ENCODE measurements at regions not wholly inside any gene's neighbourhood (a gene's known extent, or its start where the extent isn't known, plus 50 kb on each side); places are given as distances from the start of the nearest gene placed in this dataset.
"Not testable (repeated sequence)": the region's sequence is repeated elsewhere in the genome, so short reads cannot be mapped to it uniquely, and the experiment has no call there.

- no peaks in the 10 kb centered on the region for H3K4me1 Mint-ChIP-seq (ENCODE audit: unreplicated experiment)
Measured at GRCh38 chr11:81569999-81570398, 1163.7 kb downstream of the FAM181B start.

GRCh38 chr11:81568918-81569317 is 1164.7 kb downstream of the FAM181B start:
- Mint-ChIP-seq H3K9me3 (ENCODE audit: unreplicated experiment) (no peaks in the 10 kb centered on the region), H3K27ac (ENCODE audit: unreplicated experiment) (no peak overlapping the region)

More at GRCh38 chr11:81569999-81570398, 1163.7 kb downstream of the FAM181B start:
- Mint-ChIP-seq H3K9me3 (ENCODE audit: unreplicated experiment) (no peaks in the 10 kb centered on the region), H3K4me3 (ENCODE audit: unreplicated experiment) (no peak overlapping the region), H3K27me3 (ENCODE audit: unreplicated experiment) (peaks cover 3% of the 10 kb centered on the region), H3K27ac (ENCODE audit: unreplicated experiment) (no peak overlapping the region), H3K36me3 (ENCODE audit: low read depth, unreplicated experiment) (no peaks in the 10 kb centered on the region)
- TF ChIP-seq, protein P1, sequence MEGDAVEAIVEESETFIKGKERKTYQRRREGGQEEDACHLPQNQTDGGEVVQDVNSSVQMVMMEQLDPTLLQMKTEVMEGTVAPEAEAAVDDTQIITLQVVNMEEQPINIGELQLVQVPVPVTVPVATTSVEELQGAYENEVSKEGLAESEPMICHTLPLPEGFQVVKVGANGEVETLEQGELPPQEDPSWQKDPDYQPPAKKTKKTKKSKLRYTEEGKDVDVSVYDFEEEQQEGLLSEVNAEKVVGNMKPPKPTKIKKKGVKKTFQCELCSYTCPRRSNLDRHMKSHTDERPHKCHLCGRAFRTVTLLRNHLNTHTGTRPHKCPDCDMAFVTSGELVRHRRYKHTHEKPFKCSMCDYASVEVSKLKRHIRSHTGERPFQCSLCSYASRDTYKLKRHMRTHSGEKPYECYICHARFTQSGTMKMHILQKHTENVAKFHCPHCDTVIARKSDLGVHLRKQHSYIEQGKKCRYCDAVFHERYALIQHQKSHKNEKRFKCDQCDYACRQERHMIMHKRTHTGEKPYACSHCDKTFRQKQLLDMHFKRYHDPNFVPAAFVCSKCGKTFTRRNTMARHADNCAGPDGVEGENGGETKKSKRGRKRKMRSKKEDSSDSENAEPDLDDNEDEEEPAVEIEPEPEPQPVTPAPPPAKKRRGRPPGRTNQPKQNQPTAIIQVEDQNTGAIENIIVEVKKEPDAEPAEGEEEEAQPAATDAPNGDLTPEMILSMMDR (IDR thresholded peaks at IDR 0.05; ENCODE audit: unreplicated experiment): no peak
- no peak for DNase-seq (ENCODE audit: low spot score)

GRCh38 chr11:81548123-81548522 is 1185.5 kb downstream of the FAM181B start:
- DNase-seq (ENCODE audit: low spot score): no peak
- H3K27me3 Mint-ChIP-seq (ENCODE audit: unreplicated experiment): no peaks in the 10 kb centered on the region

More at GRCh38 chr11:81568918-81569317, 1164.7 kb downstream of the FAM181B start:
- H3K27me3 Mint-ChIP-seq (ENCODE audit: unreplicated experiment): peaks cover 3% of the 10 kb centered on the region
- no peaks in the 10 kb centered on the region for H3K4me1 Mint-ChIP-seq (ENCODE audit: unreplicated experiment)
- H3K4me3 Mint-ChIP-seq (ENCODE audit: unreplicated experiment): no peak overlapping the region
- no peak for DNase-seq (ENCODE audit: low spot score)
- TF ChIP-seq, protein P1 (IDR thresholded peaks at IDR 0.05; ENCODE audit: unreplicated experiment): no peak
- no peaks in the 10 kb centered on the region for H3K36me3 Mint-ChIP-seq (ENCODE audit: low read depth, unreplicated experiment)

DNA sequence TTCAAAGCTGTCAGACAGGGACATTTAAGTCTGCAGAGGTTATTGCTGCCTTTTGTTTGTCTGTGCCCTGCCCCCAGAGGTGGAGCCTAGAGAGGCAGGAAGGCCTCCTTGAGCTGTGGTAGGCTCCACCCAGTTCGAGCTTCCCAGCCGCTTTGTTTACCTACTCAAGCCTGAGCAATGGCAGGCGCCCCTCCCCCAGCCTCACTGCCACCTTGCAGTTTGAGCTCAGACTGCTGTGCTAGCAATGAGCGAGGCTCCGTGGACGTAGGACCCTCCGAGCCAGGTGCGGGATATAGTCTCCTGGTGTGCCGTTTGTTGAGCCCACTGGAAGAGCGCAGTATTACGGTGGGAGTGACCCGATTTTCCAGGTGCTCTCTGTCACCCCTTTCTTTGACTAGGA is 1193.9 kb downstream of the FAM181B start:
- DNase-seq (ENCODE audit: low spot score); H3K27ac Mint-ChIP-seq (ENCODE audit: unreplicated experiment); H3K36me3 Mint-ChIP-seq (ENCODE audit: low read depth, unreplicated experiment); H3K4me1 Mint-ChIP-seq (ENCODE audit: unreplicated experiment); H3K4me3 Mint-ChIP-seq (ENCODE audit: unreplicated experiment); H3K27me3 Mint-ChIP-seq (ENCODE audit: unreplicated experiment); H3K9me3 Mint-ChIP-seq (ENCODE audit: unreplicated experiment): not testable (repeated sequence)

More at GRCh38 chr11:81548123-81548522, 1185.5 kb downstream of the FAM181B start:
- Mint-ChIP-seq H3K9me3 (ENCODE audit: unreplicated experiment) (peaks cover 4% of the 10 kb centered on the region), H3K36me3 (ENCODE audit: low read depth, unreplicated experiment) (no peaks in the 10 kb centered on the region), H3K4me3 (ENCODE audit: unreplicated experiment) (no peak overlapping the region), H3K4me1 (ENCODE audit: unreplicated experiment) (no peaks in the 10 kb centered on the region), H3K27ac (ENCODE audit: unreplicated experiment) (no peak overlapping the region)
- TF ChIP-seq, protein P1 (IDR thresholded peaks at IDR 0.05; ENCODE audit: unreplicated experiment): no peak

GRCh38 chr11:81515566-81515965 is 1218.1 kb downstream of the FAM181B start:
- no peak for DNase-seq (ENCODE audit: low spot score)
- TF ChIP-seq, protein P1 (IDR thresholded peaks at IDR 0.05; ENCODE audit: unreplicated experiment): no peak
- H3K4me3 Mint-ChIP-seq (ENCODE audit: unreplicated experiment): no peak overlapping the region
- H3K27ac Mint-ChIP-seq (ENCODE audit: unreplicated experiment): no peak overlapping the region
- no peaks in the 10 kb centered on the region for H3K9me3 Mint-ChIP-seq (ENCODE audit: unreplicated experiment)
- H3K36me3 Mint-ChIP-seq (ENCODE audit: low read depth, unreplicated experiment): no peaks in the 10 kb centered on the region
- no peaks in the 10 kb centered on the region for H3K4me1 Mint-ChIP-seq (ENCODE audit: unreplicated experiment)
- no peaks in the 10 kb centered on the region for H3K27me3 Mint-ChIP-seq (ENCODE audit: unreplicated experiment)
